ENCODE measurements at regions not wholly inside any gene's neighbourhood (a gene's known extent, or its start where the extent isn't known, plus 50 kb on each side); places are given as distances from the start of the nearest gene placed in this dataset.

DNA sequence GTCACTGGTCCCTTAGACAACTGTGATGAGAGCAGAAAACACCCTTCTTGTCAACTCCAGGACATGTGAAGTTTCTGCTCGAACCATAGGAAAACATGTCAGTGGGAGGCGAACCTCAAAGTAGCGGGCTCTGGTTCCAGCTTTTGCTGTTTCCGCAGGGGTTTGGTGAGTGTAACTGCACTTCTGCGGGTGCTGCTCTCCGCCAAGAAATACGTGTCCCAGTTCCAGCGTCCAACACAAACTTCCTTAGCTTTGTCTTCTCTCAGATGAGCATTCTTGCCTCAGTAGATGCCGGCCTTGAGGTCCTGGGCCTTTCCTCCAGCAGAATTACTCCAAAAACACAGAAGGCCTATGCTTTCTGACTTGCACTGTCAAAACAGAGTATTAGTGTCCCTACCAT lies 156.3 kb downstream of the FNDC1 start:
- H3K27ac ChIP-seq = no peak overlapping the region
- TF ChIP-seq, protein P1, sequence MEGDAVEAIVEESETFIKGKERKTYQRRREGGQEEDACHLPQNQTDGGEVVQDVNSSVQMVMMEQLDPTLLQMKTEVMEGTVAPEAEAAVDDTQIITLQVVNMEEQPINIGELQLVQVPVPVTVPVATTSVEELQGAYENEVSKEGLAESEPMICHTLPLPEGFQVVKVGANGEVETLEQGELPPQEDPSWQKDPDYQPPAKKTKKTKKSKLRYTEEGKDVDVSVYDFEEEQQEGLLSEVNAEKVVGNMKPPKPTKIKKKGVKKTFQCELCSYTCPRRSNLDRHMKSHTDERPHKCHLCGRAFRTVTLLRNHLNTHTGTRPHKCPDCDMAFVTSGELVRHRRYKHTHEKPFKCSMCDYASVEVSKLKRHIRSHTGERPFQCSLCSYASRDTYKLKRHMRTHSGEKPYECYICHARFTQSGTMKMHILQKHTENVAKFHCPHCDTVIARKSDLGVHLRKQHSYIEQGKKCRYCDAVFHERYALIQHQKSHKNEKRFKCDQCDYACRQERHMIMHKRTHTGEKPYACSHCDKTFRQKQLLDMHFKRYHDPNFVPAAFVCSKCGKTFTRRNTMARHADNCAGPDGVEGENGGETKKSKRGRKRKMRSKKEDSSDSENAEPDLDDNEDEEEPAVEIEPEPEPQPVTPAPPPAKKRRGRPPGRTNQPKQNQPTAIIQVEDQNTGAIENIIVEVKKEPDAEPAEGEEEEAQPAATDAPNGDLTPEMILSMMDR (IDR thresholded peaks at IDR 0.05) = no peak

GRCh38 chr6:159324596-159324995 lies 155.4 kb downstream of the FNDC1 start:
- no peak for TF ChIP-seq ZFX (IDR thresholded peaks at IDR 0.05; ENCODE audit: borderline replicate concordance)
- TF ChIP-seq, protein P1 (IDR thresholded peaks at IDR 0.05) = no peak
- H3K27ac ChIP-seq = no peak overlapping the region

All from 22Rv1 (cell line).